Small intestine (tissue), 7 donors: ENCODE measurements at regions not wholly inside any gene's neighbourhood (a gene's known extent, or its start where the extent isn't known, plus 50 kb on each side); places are given as distances from the start of the nearest gene placed in this dataset.

Experiments
- DNase-seq, 2 donors: peaks; one replicate each; pipeline versions ENCODE4 v3.0.0 to v3.0.0-alpha.2; 2013
- FAIRE-seq: peaks from 2 replicates; lab custom pipeline; 2012; peaks lifted over from hg19 to GRCh38; lab: Jason Lieb, UNC
- H3K27ac ChIP-seq, 3 donors: one replicate each; pipeline ENCODE4 v1.5.1; 2013; ENCODE audit warnings: low read length in 2 of 3, mild to moderate bottlenecking in 2 of 3, control low read depth in 1 of 3, inconsistent platforms in 1 of 3, low read depth in 1 of 3, moderate library complexity in 1 of 3
- H3K27me3 ChIP-seq, 3 donors: one replicate each; pipeline ENCODE4 v1.6.1; 2013; ENCODE audit warnings: low read length in 3 of 3, inconsistent platforms in 1 of 3; ENCODE audit not compliant: control insufficient read depth in 3 of 3, insufficient read depth in 3 of 3
- H3K36me3 ChIP-seq, 3 donors: one replicate each; pipeline ENCODE4 v1.6.1; 2013; ENCODE audit warnings: low read length in 3 of 3, inconsistent platforms in 1 of 3, low read depth in 1 of 3, mild to moderate bottlenecking in 1 of 3, moderate library complexity in 1 of 3; ENCODE audit not compliant: control insufficient read depth in 3 of 3, insufficient read depth in 2 of 3
- H3K4me1 ChIP-seq, 3 donors: one replicate each; pipeline ENCODE4 v1.6.1; 2013; ENCODE audit warnings: low read length in 2 of 3, inconsistent platforms in 1 of 3, low read depth in 1 of 3, mild to moderate bottlenecking in 1 of 3, moderate library complexity in 1 of 3; ENCODE audit not compliant: control insufficient read depth in 3 of 3, insufficient read depth in 2 of 3
- H3K4me3 ChIP-seq, 3 donors: one replicate each; pipeline ENCODE4 v1.5.1; 2013; ENCODE audit warnings: low read length in 3 of 3, control low read depth in 1 of 3, inconsistent platforms in 1 of 3, low read depth in 1 of 3, mild to moderate bottlenecking in 1 of 3, moderate library complexity in 1 of 3
- H3K9me3 ChIP-seq, 2 donors: one replicate each; pipeline ENCODE4 v1.6.1; 2013; ENCODE audit warnings: low read depth in 1 of 2, low read length in 1 of 2; ENCODE audit not compliant: control insufficient read depth in 2 of 2, insufficient read depth in 1 of 2
- WGBS, 3 donors: extraction: QIAGEN DNeasy Blood & Tissue Kit; methylation state at CpG; one replicate each; pipeline ENCODE4 v1.1.7; 2013; 5-methylcytosine and 5-hydroxymethylcytosine counted together
- donor health status: healthy with polysubstance abuse.
- donor health status: control.
- donor health status: control.
- donor health status: Bipolar disorder and iron deficiency.
- donor health status: healthy.

- FAIRE-seq = no peak
- peak overlapping the region in 1 of 3 donors; percentile 32 for H3K27ac ChIP-seq
- 66 to 89% (median 87%) methylated on average over 6 of the region's 6 CpGs for WGBS, 3 donors
These were observed 56.5 kb upstream of the IER3 start for GRCh38 chr6:30800871-30801270.

DNA sequence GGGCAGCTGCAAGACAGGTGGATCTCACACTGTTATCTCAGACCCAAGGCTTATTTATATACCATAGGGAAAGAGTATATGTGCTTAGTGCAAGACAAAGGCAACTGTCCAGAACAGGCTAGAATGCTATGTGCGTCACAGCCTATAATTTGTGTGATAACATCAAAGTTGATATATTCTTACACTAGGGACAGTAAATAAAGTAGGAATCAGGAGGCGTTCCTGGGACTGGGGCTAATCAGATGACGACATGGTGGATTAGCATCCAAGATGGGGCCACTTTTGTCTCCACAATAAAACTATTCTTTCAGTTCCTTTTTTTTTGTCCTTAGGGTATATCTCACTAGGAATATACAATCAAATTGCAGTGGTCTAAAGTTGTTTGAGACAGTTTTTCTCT is 54.9 kb upstream of the IER3 start:
- 33 to 44% (median 41%) methylated on average over 3 of the region's 3 CpGs for WGBS, 3 donors
- DNase-seq = peak in 1 of 2 donors; percentile 22
- Histone ChIP-seq H3K36me3 (no peaks in the 10 kb centered on the region), H3K27me3 (no peaks in the 10 kb centered on the region), H3K9me3 (no peaks in the 10 kb centered on the region), H3K4me3 (no peak overlapping the region), H3K27ac (peak overlapping the region in 1 of 3 donors; percentile 71), H3K4me1 (no peaks in the 10 kb centered on the region)
- no peak for FAIRE-seq

More at GRCh38 chr6:30800871-30801270, 56.5 kb upstream of the IER3 start:
- H3K36me3 ChIP-seq = no peaks in the 10 kb centered on the region
- H3K4me3 ChIP-seq = no peak overlapping the region
- DNase-seq = no peak
- H3K9me3 ChIP-seq = no peaks in the 10 kb centered on the region
- H3K4me1 ChIP-seq = no peaks in the 10 kb centered on the region
- H3K27me3 ChIP-seq = no peaks in the 10 kb centered on the region

GRCh38 chr6:30798494-30798893 is 54.1 kb upstream of the IER3 start:
- FAIRE-seq (no peak), DNase-seq (no peak)
- Histone ChIP-seq H3K4me3 (no peak overlapping the region), H3K4me1 (no peaks in the 10 kb centered on the region), H3K27me3 (no peaks in the 10 kb centered on the region), H3K9me3 (no peaks in the 10 kb centered on the region), H3K27ac (no peak overlapping the region), H3K36me3 (no peaks in the 10 kb centered on the region)
- WGBS, 3 donors = 59 to 90% (median 78%) methylated on average over 3 of the region's 3 CpGs

- H3K27ac ChIP-seq = no peak overlapping the region
- DNase-seq = no peak
- no peaks in the 10 kb centered on the region for H3K27me3 ChIP-seq
- H3K9me3 ChIP-seq = no peaks in the 10 kb centered on the region
- 90 to 99% (median 98%) methylated on average over 3 of the region's 3 CpGs for WGBS, 3 donors
- H3K4me1 ChIP-seq = no peaks in the 10 kb centered on the region
- FAIRE-seq = no peak
- no peaks in the 10 kb centered on the region for H3K36me3 ChIP-seq
- no peak overlapping the region for H3K4me3 ChIP-seq
These were observed 51.4 kb upstream of the IER3 start for GRCh38 chr6:30795549-30796293.
